HG02981 (cell line): ENCODE measurements at regions not wholly inside any gene's neighbourhood (a gene's known extent, or its start where the extent isn't known, plus 50 kb on each side); places are given as distances from the start of the nearest gene placed in this dataset.

Source experiments
- ATAC-seq: cut with Tn5 transposase; IDR thresholded peaks from one replicate; pipeline ENCODE4 v1.9.1; 2021; ENCODE audit warnings: mild to moderate bottlenecking, moderate library complexity; ENCODE audit not compliant: unreplicated experiment

- ATAC-seq: no peak
These were observed 98.9 kb downstream of the HDGFL1 start for GRCh38 chr6:22668307-22668706.

- no peak for ATAC-seq
These were observed 99.4 kb downstream of the HDGFL1 start for GRCh38 chr6:22668717-22669116.

GRCh38 chr6:22670605-22671004 lies 101.2 kb downstream of the HDGFL1 start:
- ATAC-seq: no peak

- no peak for ATAC-seq
These were observed 104.1 kb downstream of the HDGFL1 start for GRCh38 chr6:22673474-22673873.

GRCh38 chr6:22680950-22681349 lies 111.6 kb downstream of the HDGFL1 start:
- ATAC-seq: no peak

GRCh38 chr6:22681761-22682160 lies 112.4 kb downstream of the HDGFL1 start:
- no peak for ATAC-seq

- no peak for ATAC-seq
These were observed 113.6 kb downstream of the HDGFL1 start for GRCh38 chr6:22682979-22683378.

GRCh38 chr6:22690446-22690845 lies 121.1 kb downstream of the HDGFL1 start:
- ATAC-seq: no peak

GRCh38 chr6:22694092-22694724 lies 124.8 kb downstream of the HDGFL1 start:
- no peak for ATAC-seq

- no peak for ATAC-seq
These were observed 127.1 kb downstream of the HDGFL1 start for GRCh38 chr6:22696481-22696880.

- no peak for ATAC-seq
These were observed 127.9 kb downstream of the HDGFL1 start for GRCh38 chr6:22697306-22697705.

- ATAC-seq: no peak
These were observed 129.8 kb downstream of the HDGFL1 start for GRCh38 chr6:22699151-22699550.

- no peak for ATAC-seq
These were observed 137.3 kb downstream of the HDGFL1 start for GRCh38 chr6:22706651-22707050.

- ATAC-seq: no peak
These were observed 139.1 kb downstream of the HDGFL1 start for GRCh38 chr6:22708469-22708868.

GRCh38 chr6:22709803-22710202 lies 140.4 kb downstream of the HDGFL1 start:
- ATAC-seq: no peak

GRCh38 chr6:22716721-22717120 lies 147.4 kb downstream of the HDGFL1 start:
- peak; percentile 73 for ATAC-seq

- ATAC-seq: no peak
These were observed 148.5 kb downstream of the HDGFL1 start for GRCh38 chr6:22717915-22718314.

GRCh38 chr6:22722913-22723312 lies 153.5 kb downstream of the HDGFL1 start:
- no peak for ATAC-seq

- no peak for ATAC-seq
These were observed 157.6 kb downstream of the HDGFL1 start for GRCh38 chr6:22726966-22727365.

- ATAC-seq: no peak
These were observed 158.3 kb downstream of the HDGFL1 start for GRCh38 chr6:22727710-22728109.

GRCh38 chr6:22732176-22732970 lies 163.0 kb downstream of the HDGFL1 start:
- no peak for ATAC-seq

GRCh38 chr6:22736740-22737139 lies 167.4 kb downstream of the HDGFL1 start:
- no peak for ATAC-seq
